ENCODE measurements at regions not wholly inside any gene's neighbourhood (a gene's known extent, or its start where the extent isn't known, plus 50 kb on each side); places are given as distances from the start of the nearest gene placed in this dataset.

GRCh38 chr9:29548436-29548835 is 1975.2 kb upstream of the C9orf72 start:
- no peak overlapping the region for H3K4me3 ChIP-seq (ENCODE audit: low read depth, low read length)
- TF ChIP-seq, protein P1, sequence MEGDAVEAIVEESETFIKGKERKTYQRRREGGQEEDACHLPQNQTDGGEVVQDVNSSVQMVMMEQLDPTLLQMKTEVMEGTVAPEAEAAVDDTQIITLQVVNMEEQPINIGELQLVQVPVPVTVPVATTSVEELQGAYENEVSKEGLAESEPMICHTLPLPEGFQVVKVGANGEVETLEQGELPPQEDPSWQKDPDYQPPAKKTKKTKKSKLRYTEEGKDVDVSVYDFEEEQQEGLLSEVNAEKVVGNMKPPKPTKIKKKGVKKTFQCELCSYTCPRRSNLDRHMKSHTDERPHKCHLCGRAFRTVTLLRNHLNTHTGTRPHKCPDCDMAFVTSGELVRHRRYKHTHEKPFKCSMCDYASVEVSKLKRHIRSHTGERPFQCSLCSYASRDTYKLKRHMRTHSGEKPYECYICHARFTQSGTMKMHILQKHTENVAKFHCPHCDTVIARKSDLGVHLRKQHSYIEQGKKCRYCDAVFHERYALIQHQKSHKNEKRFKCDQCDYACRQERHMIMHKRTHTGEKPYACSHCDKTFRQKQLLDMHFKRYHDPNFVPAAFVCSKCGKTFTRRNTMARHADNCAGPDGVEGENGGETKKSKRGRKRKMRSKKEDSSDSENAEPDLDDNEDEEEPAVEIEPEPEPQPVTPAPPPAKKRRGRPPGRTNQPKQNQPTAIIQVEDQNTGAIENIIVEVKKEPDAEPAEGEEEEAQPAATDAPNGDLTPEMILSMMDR (IDR thresholded peaks at IDR 0.05; ENCODE audit: low read depth, low read length), result no peak

GRCh38 chr9:29555502-29555901 is 1982.2 kb upstream of the C9orf72 start:
- H3K4me3 ChIP-seq (ENCODE audit: low read depth, low read length), result no peak overlapping the region
- TF ChIP-seq, protein P1 (IDR thresholded peaks at IDR 0.05; ENCODE audit: low read depth, low read length), result no peak

DNA sequence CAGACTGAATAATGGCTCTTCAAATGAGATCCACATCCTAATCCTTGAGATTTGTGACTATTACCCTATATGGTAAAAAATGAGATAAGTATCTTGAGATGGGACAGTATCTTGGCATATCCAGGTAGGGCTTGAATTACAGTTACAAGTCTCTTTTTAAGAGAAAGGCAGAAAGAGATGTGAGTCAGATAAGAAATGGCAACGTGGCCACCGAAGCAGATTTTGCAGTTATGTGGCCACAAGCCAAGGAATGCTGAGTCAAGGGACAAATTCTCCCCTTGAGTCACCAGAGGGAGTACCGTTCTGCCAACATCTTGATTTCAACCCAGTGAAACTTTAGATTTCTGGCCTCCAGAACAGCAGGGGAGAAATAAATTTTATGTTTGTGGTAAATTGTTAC is 1983.0 kb upstream of the C9orf72 start:
- TF ChIP-seq, protein P1 (IDR thresholded peaks at IDR 0.05; ENCODE audit: low read depth, low read length), result no peak
- no peak overlapping the region for H3K4me3 ChIP-seq (ENCODE audit: low read depth, low read length)

DNA sequence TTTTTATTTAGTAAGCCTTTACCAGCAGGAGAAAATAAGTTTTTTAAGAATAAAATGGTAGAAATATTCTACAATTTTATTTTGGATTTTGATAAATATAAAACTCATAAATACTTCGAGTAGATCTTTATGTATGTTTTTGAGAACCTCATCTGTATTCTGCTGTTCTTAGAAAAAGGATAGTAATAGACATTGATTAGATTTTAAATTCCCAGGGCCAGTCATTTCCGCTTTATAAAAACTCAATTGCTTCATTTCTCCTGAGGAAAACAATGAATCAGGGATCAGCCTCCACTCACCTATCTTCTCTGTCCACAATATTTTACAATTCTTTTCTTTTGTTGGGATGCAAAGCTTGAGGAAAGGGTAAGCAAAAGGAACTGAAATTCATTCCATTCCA is 1983.5 kb upstream of the C9orf72 start:
- TF ChIP-seq, protein P1 (IDR thresholded peaks at IDR 0.05; ENCODE audit: low read depth, low read length), result no peak
- H3K4me3 ChIP-seq (ENCODE audit: low read depth, low read length), result no peak overlapping the region

DNA sequence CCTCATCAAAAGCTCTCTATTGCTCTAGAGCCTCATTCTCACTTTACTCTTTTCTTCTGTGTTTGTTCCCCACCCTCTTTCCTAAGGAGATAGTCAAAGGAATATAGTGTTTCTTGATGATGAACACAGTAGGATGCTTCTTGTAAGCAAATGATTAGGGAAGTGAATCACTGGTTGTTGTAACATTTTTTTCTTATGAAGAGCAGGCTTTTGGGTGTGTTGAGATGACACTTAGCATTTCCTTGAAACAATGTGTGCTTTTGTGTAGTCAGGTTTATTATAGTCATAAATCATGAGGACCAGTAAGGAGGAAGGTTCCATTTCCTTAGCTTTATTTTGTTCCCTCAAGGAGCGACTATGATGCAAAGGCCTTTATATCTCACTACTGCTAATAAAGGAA is 1991.3 kb upstream of the C9orf72 start:
- TF ChIP-seq, protein P1 (IDR thresholded peaks at IDR 0.05; ENCODE audit: low read depth, low read length), result no peak
- no peak overlapping the region for H3K4me3 ChIP-seq (ENCODE audit: low read depth, low read length)

DNA sequence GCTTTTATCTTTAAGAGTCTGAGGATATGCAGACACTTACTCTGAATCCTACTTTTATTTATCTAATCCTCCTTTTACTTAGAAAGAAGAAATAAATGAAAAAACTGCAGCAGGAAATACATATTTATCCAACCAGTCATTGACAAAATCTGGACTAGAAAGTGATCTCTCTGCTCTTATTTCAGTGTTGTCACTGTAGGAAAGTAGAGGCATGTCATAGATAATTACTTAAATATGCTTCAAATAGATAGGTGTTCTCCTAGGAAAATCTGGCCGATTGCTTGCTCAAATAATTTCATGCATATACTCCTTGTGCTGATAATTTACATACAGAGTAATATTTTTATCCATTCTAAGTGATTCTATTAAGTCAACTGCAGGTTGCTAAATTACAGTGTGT is 2001.9 kb upstream of the C9orf72 start:
- H3K4me3 ChIP-seq (ENCODE audit: low read depth, low read length), result no peak overlapping the region
- TF ChIP-seq, protein P1 (IDR thresholded peaks at IDR 0.05; ENCODE audit: low read depth, low read length), result no peak

DNA sequence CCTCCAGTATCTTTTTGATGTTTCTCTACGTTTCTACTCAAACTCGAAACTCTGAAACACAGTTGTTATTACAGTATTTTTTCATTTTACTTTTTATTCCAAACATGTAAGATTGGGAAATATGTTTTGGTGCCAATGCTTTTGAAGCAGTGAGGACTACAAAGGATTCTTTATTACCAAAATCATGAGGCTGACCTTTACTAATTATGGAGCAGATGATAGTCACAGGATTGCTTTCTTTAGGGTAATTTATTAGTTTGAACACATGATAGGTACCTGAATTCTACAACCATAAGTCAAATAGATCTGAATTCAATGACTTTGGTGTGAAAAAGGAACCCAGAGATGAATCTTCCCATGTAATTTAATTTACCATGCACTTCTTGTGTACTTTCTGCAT is 2015.1 kb upstream of the C9orf72 start:
- H3K4me3 ChIP-seq (ENCODE audit: low read depth, low read length), result no peak overlapping the region
- TF ChIP-seq, protein P1 (IDR thresholded peaks at IDR 0.05; ENCODE audit: low read depth, low read length), result no peak

All from WI38 (cell line).